Omental fat pad (tissue), 3 donors: ENCODE measurements at regions not wholly inside any gene's neighbourhood (a gene's known extent, or its start where the extent isn't known, plus 50 kb on each side); places are given as distances from the start of the nearest gene placed in this dataset.

Experiments used
- ATAC-seq: fragments of 150-250 bp; one replicate; pipeline ENCODE4 v1.9.1; 2016; ENCODE audit warnings: mild to moderate bottlenecking, moderate library complexity; ENCODE audit not compliant: low FRiP score
- DNase-seq: peaks from one replicate; pipeline ENCODE4 v3.0.0-alpha.2; 2019; ENCODE audit warnings: low spot score
- CTCF ChIP-seq, 3 donors: fragments of 450-650 bp; IDR thresholded peaks; one replicate each; pipeline ENCODE4 v1.5.1; 2016 to 2017; ENCODE audit warnings: antibody characterized with exemption in 3 of 3, mild to moderate bottlenecking in 3 of 3, moderate library complexity in 2 of 3

- no peak for DNase-seq
- no peak for ATAC-seq
- no peak for TF ChIP-seq CTCF (IDR thresholded peaks at IDR 0.05)
Observed at GRCh38 chr10:4383651-4384098, 442.3 kb upstream of the AKR1E2 start.

- no peak for TF ChIP-seq CTCF (IDR thresholded peaks at IDR 0.05)
- DNase-seq (no peak), ATAC-seq (no peak)
Observed at GRCh38 chr10:4382811-4383210, 443.2 kb upstream of the AKR1E2 start.

DNA sequence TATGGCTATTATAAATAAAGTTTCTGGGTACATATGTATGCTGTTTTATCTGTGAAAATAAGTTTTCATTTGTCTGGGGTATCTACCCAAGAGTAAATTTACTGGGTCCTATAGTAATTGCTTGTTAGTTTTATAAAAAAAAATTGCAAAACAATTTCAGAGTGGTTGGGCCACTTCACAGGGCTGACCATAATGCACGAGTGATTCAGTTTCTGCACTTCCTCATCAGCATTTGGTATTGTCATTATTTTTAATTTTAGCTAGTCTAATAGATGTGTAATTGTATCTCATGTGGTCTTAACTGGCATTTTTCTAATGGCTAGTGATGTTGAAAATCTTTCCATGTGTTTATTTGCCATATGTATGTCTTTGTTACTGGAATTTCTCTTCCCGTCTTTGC lies 452.4 kb upstream of the AKR1E2 start:
- DNase-seq, result no peak
- no peak for ATAC-seq
- TF ChIP-seq CTCF (IDR thresholded peaks at IDR 0.05), result no peak

GRCh38 chr10:4373098-4373497 lies 452.9 kb upstream of the AKR1E2 start:
- no peak for ATAC-seq
- no peak for TF ChIP-seq CTCF (IDR thresholded peaks at IDR 0.05)
- no peak for DNase-seq

- no peak for ATAC-seq
- DNase-seq, result no peak
- no peak for TF ChIP-seq CTCF (IDR thresholded peaks at IDR 0.05)
Observed at GRCh38 chr10:4372601-4373000, 453.4 kb upstream of the AKR1E2 start.

DNA sequence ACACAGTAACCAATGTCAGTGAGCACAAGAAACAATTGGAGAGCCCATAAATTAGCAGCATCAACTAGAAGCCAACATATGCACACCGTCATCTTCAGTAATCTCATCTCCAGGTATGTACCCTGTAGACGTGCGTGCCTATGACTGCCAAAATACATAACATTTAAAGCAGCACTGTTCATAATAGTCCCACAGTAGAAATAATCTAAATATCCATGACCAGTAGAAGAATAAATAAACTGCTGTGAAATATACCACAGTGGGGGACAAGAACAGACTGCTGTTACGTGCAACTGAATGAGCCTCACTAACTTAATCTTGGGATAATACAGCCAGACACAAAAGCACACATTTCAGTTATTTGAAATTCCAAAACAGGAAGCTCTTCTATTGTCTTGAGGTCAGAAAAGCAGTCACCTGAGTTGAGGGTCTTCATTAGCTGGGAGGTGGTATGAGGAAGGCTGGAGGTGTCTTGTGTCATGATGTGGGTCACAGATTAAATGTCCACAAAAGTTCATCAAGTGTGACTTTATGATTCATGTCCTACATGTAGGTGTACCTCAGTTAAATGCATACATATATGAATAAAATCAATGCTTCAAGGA lies 454.2 kb upstream of the AKR1E2 start:
- DNase-seq (no peak), ATAC-seq (no peak)
- no peak for TF ChIP-seq CTCF (IDR thresholded peaks at IDR 0.05)

DNA sequence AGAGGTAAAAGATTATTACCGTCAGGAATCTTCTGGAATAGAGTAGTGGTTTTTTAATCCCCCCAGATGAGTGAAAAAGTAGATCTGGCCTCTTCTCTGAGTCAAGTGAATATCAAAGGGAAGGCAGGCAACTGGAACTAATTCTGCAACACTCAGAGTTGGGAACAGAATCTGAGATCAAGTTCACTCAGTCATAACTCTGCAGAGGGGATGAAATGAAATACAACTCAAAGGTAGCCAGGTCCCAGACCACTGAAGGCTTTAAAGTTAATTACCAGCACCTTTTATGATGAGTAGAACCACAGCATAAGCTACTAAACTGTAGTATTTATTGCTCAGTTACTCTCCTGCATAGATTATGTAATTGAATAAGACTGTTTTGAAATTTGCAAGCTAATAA lies 455.6 kb upstream of the AKR1E2 start:
- DNase-seq (no peak), ATAC-seq (no peak)
- TF ChIP-seq CTCF (IDR thresholded peaks at IDR 0.05), result no peak
